H9 (cell line): ENCODE measurements at regions not wholly inside any gene's neighbourhood (a gene's known extent, or its start where the extent isn't known, plus 50 kb on each side); places are given as distances from the start of the nearest gene placed in this dataset.

Experiments
- DNase-seq: peaks from one replicate; pipeline ENCODE4 v3.0.0-alpha.2; 2017
- H2AFZ ChIP-seq: one replicate; pipeline ENCODE4 v1.6.1; 2013; ENCODE audit warnings: mild to moderate bottlenecking, low read length, control low read depth, moderate library complexity
- H2AK5ac ChIP-seq: 2 replicates; pipeline ENCODE4 v1.6.1; 2013; ENCODE audit warnings: low read length, control low read depth, mixed read lengths; ENCODE audit not compliant: insufficient read length
- H2BK120ac ChIP-seq: one replicate; pipeline ENCODE4 v1.6.1; 2013; ENCODE audit warnings: low read depth, mild to moderate bottlenecking, low read length, control low read depth, inconsistent platforms; ENCODE audit not compliant: poor library complexity, severe bottlenecking
- H2BK12ac ChIP-seq: 2 replicates; pipeline ENCODE4 v1.6.1; 2013; ENCODE audit warnings: low read length, control low read depth, mixed read lengths, low read depth; ENCODE audit not compliant: insufficient read length
- H2BK15ac ChIP-seq: 2 replicates; pipeline ENCODE4 v1.6.1; 2013; ENCODE audit warnings: low read depth, low read length, control low read depth
- H2BK20ac ChIP-seq: one replicate; pipeline ENCODE4 v1.6.1; 2013; ENCODE audit warnings: low read depth, mild to moderate bottlenecking, low read length, control low read depth, inconsistent platforms; ENCODE audit not compliant: poor library complexity, severe bottlenecking
- H2BK5ac ChIP-seq: 2 replicates; pipeline ENCODE4 v1.6.1; 2013; ENCODE audit warnings: low read length, control low read depth, mixed read lengths; ENCODE audit not compliant: insufficient read length
- H3K14ac ChIP-seq: 2 replicates; pipeline ENCODE4 v1.6.1; 2013; ENCODE audit warnings: low read length, control low read depth; ENCODE audit not compliant: insufficient read depth
- H3K18ac ChIP-seq: 2 replicates; pipeline ENCODE4 v1.6.1; 2013; ENCODE audit warnings: low read depth, mild to moderate bottlenecking, mixed read lengths, low read length, control low read depth; ENCODE audit not compliant: insufficient read length
- H3K23ac ChIP-seq: 2 replicates; pipeline ENCODE4 v1.6.1; 2013; ENCODE audit warnings: low read length, control low read depth, mixed read lengths, low read depth; ENCODE audit not compliant: insufficient read length
- H3K23me2 ChIP-seq: 2 replicates; pipeline ENCODE4 v1.6.1; 2013; ENCODE audit warnings: low read depth, mild to moderate bottlenecking, mixed read lengths, low read length, control low read depth; ENCODE audit not compliant: insufficient read length, poor library complexity, severe bottlenecking
- H3K27ac ChIP-seq: 2 replicates; pipeline ENCODE4 v1.5.1; 2013; ENCODE audit warnings: low read length, control low read depth, mixed read lengths, low read depth; ENCODE audit not compliant: insufficient read length
- H3K27me3 ChIP-seq: 2 replicates; pipeline ENCODE4 v1.6.1; 2013; ENCODE audit warnings: low read length, control low read depth, inconsistent platforms; ENCODE audit not compliant: insufficient read depth
- H3K4ac ChIP-seq: 2 replicates; pipeline ENCODE4 v1.6.1; 2013; ENCODE audit warnings: low read depth, mild to moderate bottlenecking, control low read depth, inconsistent platforms, low read length, moderate library complexity
- H3K4me1 ChIP-seq: 2 replicates; pipeline ENCODE4 v1.6.1; 2013; ENCODE audit warnings: low read length, control low read depth, inconsistent platforms; ENCODE audit not compliant: insufficient read depth
- H3K4me2 ChIP-seq: 2 replicates; pipeline ENCODE4 v1.6.1; 2013; ENCODE audit warnings: low read length, control low read depth, mixed read lengths; ENCODE audit not compliant: insufficient read length, insufficient read depth
- H3K56ac ChIP-seq: 2 replicates; pipeline ENCODE4 v1.6.1; 2013; ENCODE audit warnings: low read depth, mild to moderate bottlenecking, mixed read lengths, low read length, control low read depth; ENCODE audit not compliant: insufficient read length
- H3K79me1 ChIP-seq: 2 replicates; pipeline ENCODE4 v1.6.1; 2013; ENCODE audit warnings: low read depth, mild to moderate bottlenecking, moderate library complexity, low read length, control low read depth, inconsistent platforms; ENCODE audit not compliant: insufficient read depth, poor library complexity, severe bottlenecking
- H3K79me2 ChIP-seq: 2 replicates; pipeline ENCODE4 v1.6.1; 2013; ENCODE audit warnings: low read length, control low read depth, inconsistent platforms; ENCODE audit not compliant: insufficient read depth
- H3K9ac ChIP-seq: 2 replicates; pipeline ENCODE4 v1.6.1; 2013; ENCODE audit warnings: low read length, control low read depth, mixed read lengths; ENCODE audit not compliant: insufficient read length; ENCODE audit errors: extremely low read depth
- H3K9me3 ChIP-seq: one replicate; pipeline ENCODE4 v1.6.1; 2013; ENCODE audit warnings: low read depth, low read length, inconsistent platforms; ENCODE audit not compliant: control insufficient read depth
- H3T11ph ChIP-seq: one replicate; pipeline ENCODE4 v1.6.1; 2013; ENCODE audit warnings: mild to moderate bottlenecking, low read length, control low read depth, inconsistent platforms
- H4K20me1 ChIP-seq: one replicate; pipeline ENCODE4 v1.6.1; 2013; ENCODE audit not compliant: control insufficient read depth, insufficient read length, insufficient read depth
- H4K5ac ChIP-seq: 2 replicates; pipeline ENCODE4 v1.6.1; 2013; ENCODE audit warnings: low read depth, mild to moderate bottlenecking, mixed read lengths, low read length, control low read depth; ENCODE audit not compliant: insufficient read length
- H4K8ac ChIP-seq: replicated peaks from 2 replicates; pipeline ENCODE4 v1.6.1; 2013; ENCODE audit warnings: low read length, control low read depth, mixed read lengths, low read depth; ENCODE audit not compliant: insufficient read length
- H4K91ac ChIP-seq: 2 replicates; pipeline ENCODE4 v1.6.1; 2013; ENCODE audit warnings: low read depth, mild to moderate bottlenecking, moderate library complexity, mixed read lengths, low read length, control low read depth; ENCODE audit not compliant: insufficient read length
- H3K27ac Mint-ChIP-seq, 3 experiments: 2 replicates in 2 of 3; 3 replicates in 1 of 3; pipeline ENCODE4 v1.8.0; 2020 to 2021; ENCODE audit warnings: mixed read lengths in 3 of 3, mild to moderate bottlenecking in 1 of 3, moderate library complexity in 1 of 3
- H3K27me3 Mint-ChIP-seq: 2 replicates; pipeline ENCODE4 v1.8.0; 2021; ENCODE audit warnings: low read depth, mild to moderate bottlenecking, moderate library complexity, mixed read lengths
- H3K36me3 Mint-ChIP-seq, 3 experiments: 2 replicates in 2 of 3; 3 replicates in 1 of 3; pipeline ENCODE4 v1.8.0; 2020 to 2021; ENCODE audit warnings: low read depth in 3 of 3, mixed read lengths in 3 of 3; ENCODE audit not compliant: insufficient read depth in 1 of 3
- H3K4me1 Mint-ChIP-seq, 2 experiments: 2 replicates each; pipeline ENCODE4 v1.8.0; 2020; ENCODE audit warnings: mixed read lengths in 2 of 2
- H3K4me3 Mint-ChIP-seq, 2 experiments: 2 replicates in 1 of 2; 3 replicates in 1 of 2; pipeline ENCODE4 v1.8.0; 2020 to 2021; ENCODE audit warnings: mild to moderate bottlenecking in 2 of 2, mixed read lengths in 2 of 2, moderate library complexity in 1 of 2
- H3K9me3 Mint-ChIP-seq, 2 experiments: 2 replicates in 1 of 2; 3 replicates in 1 of 2; pipeline ENCODE4 v1.8.0; 2020; ENCODE audit warnings: mild to moderate bottlenecking in 2 of 2, mixed read lengths in 2 of 2, moderate library complexity in 1 of 2
- CTCF ChIP-seq: fragments of 200-600 bp; sonication (generic); conservative IDR thresholded peaks from 3 replicates; pipeline ENCODE4 v1.8.0; 2021; ENCODE audit warnings: antibody characterized with exemption, mild to moderate bottlenecking
- WGBS: extraction: QIAGEN DNeasy Blood & Tissue Kit; methylation state at CpG from one replicate; pipeline ENCODE4 v1.1.7; 2013; ENCODE audit warnings: missing lambda C conversion rate, low lambda C conversion rate, mixed read lengths; ENCODE audit not compliant: insufficient read length; ENCODE audit errors: extremely low coverage; 5-methylcytosine and 5-hydroxymethylcytosine counted together

- Histone ChIP-seq H2BK15ac (no peak overlapping the region), H3K4ac (no peak overlapping the region), H3K14ac (no peak overlapping the region), H3K79me2 (no peaks in the 10 kb centered on the region), H3K23ac (no peak overlapping the region), H3K27ac (no peak overlapping the region), H4K5ac (no peak overlapping the region), H3K4me2 (no peak overlapping the region), H4K91ac (no peak overlapping the region), H3K23me2 (no peaks in the 10 kb centered on the region), H2BK5ac (no peak overlapping the region), H3K4me1 (no peaks in the 10 kb centered on the region; the same call in 1 of the 2 replicates), H2BK120ac (no peak overlapping the region), H3K9ac (no peak overlapping the region), H2AK5ac (no peak overlapping the region), H4K20me1 (no peaks in the 10 kb centered on the region), H2AFZ (no peak overlapping the region), H3K79me1 (no peaks in the 10 kb centered on the region), H2BK20ac (no peak overlapping the region), H2BK12ac (no peak overlapping the region), H3K27me3 (no peaks in the 10 kb centered on the region), H3T11ph (no peak overlapping the region), H3K18ac (no peak overlapping the region), H3K9me3 (no peaks in the 10 kb centered on the region), H3K56ac (no peak overlapping the region), H4K8ac (no peak overlapping the region)
- Mint-ChIP-seq H3K27ac (no peak overlapping the region), H3K27me3 (no peaks in the 10 kb centered on the region), H3K36me3 (peaks cover 0 to 3% (median 0%) of the 10 kb centered on the region in 3 experiments; a peak in 2 of 7 replicates), H3K9me3 (no peaks in the 10 kb centered on the region), H3K4me1 (peaks cover 0 to 8% of the 10 kb centered on the region in 2 experiments; a peak in 2 of 4 replicates), H3K4me3 (no peak overlapping the region)
- no CpG with 5 or more reads among the region's 2 CpGs for WGBS
- no peak for DNase-seq
- no peak for TF ChIP-seq CTCF
Observed at GRCh38 chr3:180092889-180093288, 56.2 kb upstream of the PEX5L start.
